H1 (cell line): ENCODE measurements at regions not wholly inside any gene's neighbourhood (a gene's known extent, or its start where the extent isn't known, plus 50 kb on each side); places are given as distances from the start of the nearest gene placed in this dataset.

Experiments
- CTCF ChIA-PET: fragments of 300-600 bp; sonication (Branson Sonifier 250); formaldehyde crosslinking; loops from one replicate; lab custom pipeline; 2021; ENCODE audit not compliant: partially characterized antibody; lab: Charles Lee
- POLR2A ChIA-PET: fragments of 300-600 bp; sonication (Branson Sonifier 250); formaldehyde crosslinking; loops from one replicate; lab custom pipeline; 2021; ENCODE audit warnings: inconsistent platforms; ENCODE audit not compliant: partially characterized antibody; lab: Charles Lee
- DNase-seq, 2 experiments: peaks; one replicate each; pipeline versions ENCODE4 v3.0.0 to v3.0.0-alpha.2; 2010 to 2022; ENCODE audit warnings: low spot score in 2 of 2, low read depth in 1 of 2, mixed read lengths in 1 of 2
- FAIRE-seq: peaks from 2 replicates; lab custom pipeline; 2011; peaks lifted over from hg19 to GRCh38; lab: Jason Lieb, UNC
- H2AFZ ChIP-seq: 2 replicates; pipeline ENCODE4 v1.8.1; 2012; ENCODE audit warnings: low read length, inconsistent platforms
- H2AK5ac ChIP-seq: 2 replicates; pipeline ENCODE4 v1.6.1; 2013; ENCODE audit warnings: low read depth, low read length
- H2BK120ac ChIP-seq: replicated peaks from 2 replicates; pipeline ENCODE3; 2013; ENCODE audit warnings: low read depth, low read length, inconsistent platforms
- H2BK12ac ChIP-seq: 2 replicates; pipeline ENCODE4 v1.6.1; 2013; ENCODE audit warnings: low read depth, low read length
- H2BK15ac ChIP-seq: 2 replicates; pipeline ENCODE4 v1.6.1; 2013; ENCODE audit warnings: low read length
- H2BK20ac ChIP-seq: 2 replicates; pipeline ENCODE4 v1.6.1; 2013; ENCODE audit warnings: low read length
- H2BK5ac ChIP-seq: 2 replicates; pipeline ENCODE4 v1.6.1; 2013; ENCODE audit warnings: low read depth, low read length
- H3K14ac ChIP-seq: 2 replicates; pipeline ENCODE4 v1.6.1; 2013; ENCODE audit warnings: inconsistent platforms; ENCODE audit not compliant: insufficient read length
- H3K18ac ChIP-seq: 2 replicates; pipeline ENCODE4 v1.6.1; 2013; ENCODE audit warnings: low read length; ENCODE audit errors: extremely low read depth
- H3K23ac ChIP-seq: 2 replicates; pipeline ENCODE4 v1.6.1; 2013; ENCODE audit warnings: inconsistent platforms; ENCODE audit not compliant: insufficient read length
- H3K23me2 ChIP-seq: 2 replicates; pipeline ENCODE4 v1.6.1; 2013; ENCODE audit warnings: low read depth, low read length
- H3K27ac ChIP-seq: 2 replicates; pipeline ENCODE4 v1.6.1; 2011; ENCODE audit warnings: low read depth, low read length, inconsistent platforms
- H3K27me3 ChIP-seq, 4 experiments: replicated peaks in 1 of 4; 1 replicate in 1 of 4; 2 replicates in 3 of 4; pipeline versions ENCODE4 v1.6.1 to v1.8.1; 2011 to 2013; ENCODE audit warnings: low read length in 3 of 4, mild to moderate bottlenecking in 3 of 4, inconsistent platforms in 2 of 4, mixed read lengths in 2 of 4, moderate library complexity in 1 of 4; ENCODE audit not compliant: control insufficient read depth in 3 of 4, insufficient read depth in 3 of 4; ENCODE audit errors: extremely low read depth in 1 of 4
- H3K36me3 ChIP-seq, 4 experiments: 2 replicates each; pipeline versions ENCODE4 v1.6.1 to v1.8.1; 2011 to 2013; ENCODE audit warnings: mild to moderate bottlenecking in 4 of 4, low read length in 3 of 4, moderate library complexity in 2 of 4, control low read depth in 1 of 4, inconsistent platforms in 1 of 4; ENCODE audit not compliant: insufficient read depth in 4 of 4, control insufficient read depth in 2 of 4
- H3K4ac ChIP-seq: replicated peaks from 2 replicates; pipeline ENCODE3; 2013; ENCODE audit warnings: low read length, low read depth, mixed read lengths, inconsistent platforms; ENCODE audit not compliant: insufficient read length
- H3K4me1 ChIP-seq, 4 experiments: replicated peaks in 1 of 4; 1 replicate in 1 of 4; 2 replicates in 3 of 4; pipeline versions ENCODE4 v1.6.1 to v1.8.1; 2011 to 2013; ENCODE audit warnings: low read length in 3 of 4, inconsistent platforms in 2 of 4, mixed read lengths in 1 of 4; ENCODE audit not compliant: insufficient read depth in 4 of 4, control insufficient read depth in 3 of 4
- H3K4me2 ChIP-seq, 2 experiments: 2 replicates each; pipeline versions ENCODE4 v1.6.1 to v1.8.1; 2011 to 2013; ENCODE audit warnings: low read depth in 2 of 2, low read length in 2 of 2, control low read depth in 1 of 2, inconsistent platforms in 1 of 2, mild to moderate bottlenecking in 1 of 2; ENCODE audit not compliant: insufficient read depth in 1 of 2
- H3K4me3 ChIP-seq, 4 experiments: fragments of 200-600, 300-600 bp in 1 of 4; sonication (generic), shearing (Covaris generic), sonication (Bioruptor Twin) in 1 of 4; 2 replicates each; pipeline versions ENCODE4 v1.5.1 to v1.8.1; 2011 to 2016; ENCODE audit warnings: low read length in 4 of 4, low read depth in 3 of 4, control low read depth in 2 of 4, inconsistent platforms in 2 of 4, mild to moderate bottlenecking in 2 of 4, mixed read lengths in 1 of 4, moderate library complexity in 1 of 4; ENCODE audit not compliant: insufficient read depth in 2 of 4; ENCODE audit errors: extremely low read depth in 1 of 4
- H3K56ac ChIP-seq: replicated peaks from 2 replicates; pipeline ENCODE3; 2013; ENCODE audit warnings: low read depth, mild to moderate bottlenecking, mixed read lengths, low read length, inconsistent platforms; ENCODE audit not compliant: insufficient read length
- H3K79me1 ChIP-seq: 2 replicates; pipeline ENCODE4 v1.6.1; 2013; ENCODE audit warnings: low read depth, low read length, control low read depth
- H3K79me2 ChIP-seq, 2 experiments: 2 replicates each; pipeline versions ENCODE4 v1.6.1 to v1.8.1; 2012 to 2013; ENCODE audit warnings: low read length in 2 of 2, mild to moderate bottlenecking in 2 of 2, inconsistent platforms in 1 of 2; ENCODE audit not compliant: insufficient read depth in 2 of 2, control insufficient read depth in 1 of 2
- H3K9ac ChIP-seq, 4 experiments: replicated peaks in 1 of 4; 1 replicate in 1 of 4; 2 replicates in 3 of 4; pipeline versions ENCODE4 v1.6.1 to v1.8.1; 2011 to 2013; ENCODE audit warnings: low read depth in 3 of 4, low read length in 3 of 4, control low read depth in 2 of 4, mild to moderate bottlenecking in 2 of 4, moderate library complexity in 2 of 4, inconsistent platforms in 1 of 4; ENCODE audit errors: extremely low read depth in 1 of 4
- H3K9me3 ChIP-seq, 2 experiments: 2 replicates each; pipeline versions ENCODE4 v1.6.1 to v1.8.1; 2012 to 2013; ENCODE audit warnings: mild to moderate bottlenecking in 2 of 2, moderate library complexity in 2 of 2, control low read depth in 1 of 2, inconsistent platforms in 1 of 2, low read depth in 1 of 2, low read length in 1 of 2, mixed read lengths in 1 of 2; ENCODE audit not compliant: insufficient read depth in 2 of 2
- H4K20me1 ChIP-seq, 2 experiments: replicated peaks in 1 of 2; 2 replicates each; pipeline versions ENCODE3 to v1.8.1; 2011 to 2013; ENCODE audit warnings: inconsistent platforms in 2 of 2, low read length in 2 of 2, mild to moderate bottlenecking in 1 of 2; ENCODE audit not compliant: insufficient read depth in 2 of 2, control insufficient read depth in 1 of 2
- H4K5ac ChIP-seq: 2 replicates; pipeline ENCODE4 v1.6.1; 2013; ENCODE audit warnings: low read length, low read depth, mixed read lengths, inconsistent platforms; ENCODE audit not compliant: insufficient read length
- H4K8ac ChIP-seq: 2 replicates; pipeline ENCODE4 v1.8.0; 2013; ENCODE audit warnings: mild to moderate bottlenecking, moderate library complexity, low read length, inconsistent platforms; ENCODE audit not compliant: insufficient read depth; ENCODE audit errors: extremely low read depth
- H4K91ac ChIP-seq: replicated peaks from 2 replicates; pipeline ENCODE3; 2013; ENCODE audit warnings: low read length, mixed read lengths, inconsistent platforms; ENCODE audit not compliant: insufficient read length
- EGR1 ChIP-seq: IDR thresholded peaks from 2 replicates; pipeline ENCODE4 v1.6.1; 2011; ENCODE audit warnings: low read depth, low read length, borderline replicate concordance
- JUN ChIP-seq: IDR thresholded peaks from 2 replicates; pipeline ENCODE4 v1.6.1; 2011; ENCODE audit warnings: low read depth, mild to moderate bottlenecking, improper control_type of control experiment, low read length
- SP4 ChIP-seq: IDR thresholded peaks from 2 replicates; pipeline ENCODE4 v1.6.1; 2012; ENCODE audit warnings: low read length, inconsistent platforms
- WGBS, 2 experiments: shearing (Covaris generic) in 1 of 2; methylation state at CpG; one replicate each; pipeline versions ENCODE4 v1.1.6 to v1.1.7; 2013 to 2015; ENCODE audit warnings: low lambda C conversion rate in 2 of 2, mixed read lengths in 2 of 2, inconsistent platforms in 1 of 2, low coverage in 1 of 2, missing lambda C conversion rate in 1 of 2; ENCODE audit not compliant: insufficient replicate concordance in 2 of 2, insufficient coverage in 1 of 2, insufficient read length in 1 of 2; ENCODE audit errors: extremely low coverage in 1 of 2, missing lambda C conversion rate in 1 of 2; 5-methylcytosine and 5-hydroxymethylcytosine counted together

DNA sequence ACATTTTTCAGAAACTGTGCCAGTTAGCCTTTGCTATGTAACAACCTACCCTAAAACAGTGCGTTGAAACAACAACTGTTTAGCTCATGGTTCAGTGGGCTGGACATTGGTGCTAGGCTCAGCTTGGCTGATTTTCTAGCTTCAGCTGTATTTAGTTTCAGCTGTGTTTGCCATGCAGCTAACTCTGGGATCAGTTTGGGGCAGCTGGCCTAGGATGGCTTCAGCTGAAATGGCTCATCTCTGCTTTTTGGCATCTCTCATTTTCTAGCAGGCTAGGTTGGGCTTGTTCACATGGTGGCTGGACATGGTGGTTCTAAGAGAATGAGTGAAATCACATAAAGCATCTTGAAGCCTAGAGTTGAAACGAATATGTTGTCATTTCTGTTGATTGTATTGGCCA lies 464.2 kb downstream of the QKI start:
- Histone ChIP-seq H4K8ac (no peak overlapping the region), H3K23ac (no peak overlapping the region), H4K5ac (no peak overlapping the region), H3K23me2 (no peaks in the 10 kb centered on the region), H2BK5ac (no peak overlapping the region), H2AFZ (no peak overlapping the region), H3K9ac (no peak overlapping the region), H3K4me3 (no peak overlapping the region), H3K36me3 (no peaks in the 10 kb centered on the region), H2BK20ac (no peak overlapping the region), H3K27me3 (no peaks in the 10 kb centered on the region), H3K4me1 (no peaks in the 10 kb centered on the region)
- no peak for FAIRE-seq
- POLR2A ChIA-PET: no interaction called here
- 85% methylated on average over 2 of the region's 2 CpGs; no CpG with 5 or more reads in 1 of the 2 experiments for WGBS, 2 experiments
- no peak for TF ChIP-seq SP4
- no peak for TF ChIP-seq EGR1
- TF ChIP-seq JUN: no peak
- TF ChIP-seq, all 59 proteins: peak for 0
- Histone ChIP-seq H4K20me1 (no peaks in the 10 kb centered on the region), H3K79me1 (no peaks in the 10 kb centered on the region), H3K4me2 (no peak overlapping the region), H3K56ac (no peak overlapping the region), H2BK12ac (no peak overlapping the region), H4K91ac (no peak overlapping the region), H3K9me3 (no peaks in the 10 kb centered on the region), H3K14ac (no peak overlapping the region), H2BK15ac (no peak overlapping the region), H2BK120ac (no peak overlapping the region), H3K79me2 (no peaks in the 10 kb centered on the region), H3K4ac (no peak overlapping the region), H2AK5ac (no peak overlapping the region), H3K27ac (no peak overlapping the region), H3K18ac (no peak overlapping the region)
- CTCF ChIA-PET: interaction anchor here (1.1 kb wide), 1 partner anchor 30 kb away, joined by 3 read pairs; no protein-coding TSS in a partner anchor
- DNase-seq: no peak
